HCT116 (cell line): ENCODE measurements at regions not wholly inside any gene's neighbourhood (a gene's known extent, or its start where the extent isn't known, plus 50 kb on each side); places are given as distances from the start of the nearest gene placed in this dataset.

Experiments used
- ATAC-seq: fragments of 200-7000 bp; cut with Tn5 transposase; 2 replicates; pipeline ENCODE4 v1.9.1; 2020; ENCODE audit warnings: mild to moderate bottlenecking, moderate library complexity
- BruUV-seq: library from RNA; stranded (reverse); fragments of 400-500 nt; replicated peaks from 2 replicates; lab custom pipeline; 2021; lab: Mats Ljungman, UMichigan
- CTCF ChIA-PET: fragments of 300-600 bp; sonication (Branson Sonifier 250); formaldehyde crosslinking; loops from one replicate; lab custom pipeline; 2021; ENCODE audit warnings: antibody characterized with exemption; lab: Charles Lee
- POLR2A ChIA-PET: fragments of 300-600, 350-600 bp; sonication (Branson Sonifier 250); formaldehyde crosslinking; loops from one replicate; lab custom pipeline; 2021; ENCODE audit warnings: antibody characterized with exemption; lab: Charles Lee
- RAD21 ChIA-PET, 2 experiments: fragments of 300-600 bp; sonication (Branson Sonifier 250); formaldehyde crosslinking; loops; one replicate each; lab custom pipeline; 2023; ENCODE audit warnings: low total read pairs in 2 of 2; ENCODE audit not compliant: uncharacterized antibody in 2 of 2, unreplicated experiment in 2 of 2, low non-redundant PET in 1 of 2; lab: Charles Lee
- DNase-seq: peaks from one replicate; pipeline ENCODE4 v3.0.0-alpha.2; 2010; ENCODE audit warnings: low read depth, low spot score
- H2AFZ ChIP-seq: fragments of 200-600 bp; shearing (Covaris generic), sonication (generic); 2 replicates; pipeline ENCODE4 v1.6.1; 2017; ENCODE audit warnings: low read depth, mixed run types, mixed read lengths, antibody characterized with exemption, low read length; ENCODE audit not compliant: poor library complexity, severe bottlenecking
- H3K27ac ChIP-seq: 2 replicates; pipeline ENCODE4 v1.5.1; 2012; ENCODE audit warnings: low read depth, low read length
- H3K27me3 ChIP-seq: fragments of 200-600 bp; sonication (generic); 2 replicates; pipeline ENCODE4 v1.6.1; 2016; ENCODE audit warnings: mixed run types, low read length, mixed read lengths; ENCODE audit not compliant: insufficient read depth
- H3K36me3 ChIP-seq, 2 experiments: fragments of 200-500 bp in 1 of 2; fragments of 200-600 bp in 1 of 2; sonication (Bioruptor generic) in 1 of 2; sonication (generic) in 1 of 2; 2 replicates each; pipeline versions ENCODE4 v1.5.1 to v1.6.1; 2014 to 2016; ENCODE audit warnings: low read length in 2 of 2, inconsistent platforms in 1 of 2, mixed read lengths in 1 of 2, mixed run types in 1 of 2; ENCODE audit not compliant: insufficient read depth in 2 of 2, control insufficient read depth in 1 of 2
- H3K4me1 ChIP-seq, 2 experiments: fragments of 200-600 bp in 1 of 2; sonication (generic) in 1 of 2; 2 replicates each; pipeline versions ENCODE4 v1.5.1 to v1.6.1; 2012 to 2017; ENCODE audit warnings: low read length in 2 of 2, inconsistent platforms in 1 of 2, mild to moderate bottlenecking in 1 of 2, mixed read lengths in 1 of 2, mixed run types in 1 of 2, moderate library complexity in 1 of 2; ENCODE audit not compliant: insufficient read depth in 2 of 2, control insufficient read depth in 1 of 2
- H3K4me2 ChIP-seq: fragments of 200-600 bp; sonication (generic); 2 replicates; pipeline ENCODE4 v1.6.1; 2017; ENCODE audit warnings: mixed run types, low read length, mixed read lengths
- H3K4me3 ChIP-seq, 2 experiments: fragments of 200-600 bp in 1 of 2; sonication (generic) in 1 of 2; replicated peaks in 1 of 2; 2 replicates each; pipeline ENCODE4 v1.5.1; 2011 to 2016; ENCODE audit warnings: low read length in 2 of 2, control low read depth in 1 of 2, low read depth in 1 of 2, mild to moderate bottlenecking in 1 of 2, mixed read lengths in 1 of 2, mixed run types in 1 of 2
- H3K79me2 ChIP-seq: fragments of 200-600 bp; sonication (generic); 2 replicates; pipeline ENCODE4 v1.6.1; 2017; ENCODE audit warnings: mild to moderate bottlenecking, mixed run types, low read length, moderate library complexity, mixed read lengths; ENCODE audit not compliant: insufficient read depth
- H3K9ac ChIP-seq: fragments of 200-600 bp; sonication (generic); 2 replicates; pipeline ENCODE4 v1.6.1; 2016; ENCODE audit warnings: low read length, mixed read lengths
- H3K9me2 ChIP-seq: fragments of 200-600 bp; sonication (generic), shearing (Covaris generic); 2 replicates; pipeline ENCODE4 v1.6.1; 2017; ENCODE audit warnings: mixed run types, mild to moderate bottlenecking, moderate library complexity; ENCODE audit not compliant: insufficient read depth
- H3K9me3 ChIP-seq, 2 experiments: fragments of 200-500 bp in 1 of 2; fragments of 200-600 bp in 1 of 2; sonication (Bioruptor generic) in 1 of 2; sonication (generic) in 1 of 2; 2 replicates each; pipeline ENCODE4 v1.6.1; 2014 to 2017; ENCODE audit warnings: low read length in 2 of 2, mixed read lengths in 2 of 2, inconsistent platforms in 1 of 2, low read depth in 1 of 2, mild to moderate bottlenecking in 1 of 2, mixed run types in 1 of 2, moderate library complexity in 1 of 2; ENCODE audit not compliant: control insufficient read depth in 1 of 2, insufficient read depth in 1 of 2
- H4K20me1 ChIP-seq: fragments of 200-600 bp; sonication (generic), shearing (Covaris generic); 2 replicates; pipeline ENCODE4 v1.6.1; 2017; ENCODE audit warnings: mixed run types, mild to moderate bottlenecking, moderate library complexity; ENCODE audit not compliant: insufficient read depth
- ATF3 ChIP-seq: IDR thresholded peaks from 2 replicates; pipeline ENCODE4 v1.6.1; 2012
- CBX3 ChIP-seq: IDR thresholded peaks from 2 replicates; pipeline ENCODE4 v1.6.1; 2012; ENCODE audit warnings: low read depth
- EGR1 ChIP-seq: IDR thresholded peaks from 2 replicates; pipeline ENCODE4 v1.6.1; 2012; ENCODE audit warnings: low read depth
- ELF1 ChIP-seq: IDR thresholded peaks from 2 replicates; pipeline ENCODE4 v1.6.1; 2012; ENCODE audit warnings: low read depth, borderline replicate concordance
- EZH2 ChIP-seq: fragments of 200-600 bp; sonication (generic); IDR thresholded peaks from 2 replicates; pipeline ENCODE4 v1.6.1; 2017; ENCODE audit warnings: antibody characterized with exemption, mixed run types
- MAX ChIP-seq: IDR thresholded peaks from 2 replicates; pipeline ENCODE4 v1.6.1; 2012
- RAD21 ChIP-seq: IDR thresholded peaks from 2 replicates; pipeline ENCODE4 v1.6.1; 2012; ENCODE audit warnings: low read depth, mild to moderate bottlenecking
- SP1 ChIP-seq: IDR thresholded peaks from 2 replicates; pipeline ENCODE4 v1.6.1; 2012; ENCODE audit warnings: low read depth
- SRF ChIP-seq: IDR thresholded peaks from 2 replicates; pipeline ENCODE4 v1.6.1; 2012; ENCODE audit warnings: low read depth
- YY1 ChIP-seq: IDR thresholded peaks from 2 replicates; pipeline ENCODE4 v1.6.1; 2011; ENCODE audit warnings: low read length, low read depth, moderate library complexity, mild to moderate bottlenecking; ENCODE audit not compliant: insufficient replicate concordance; ENCODE audit errors: extremely low read depth
- ZBTB33 ChIP-seq: IDR thresholded peaks from 2 replicates; pipeline ENCODE4 v1.6.1; 2011; ENCODE audit warnings: mild to moderate bottlenecking, low read length, moderate library complexity; ENCODE audit not compliant: insufficient replicate concordance; ENCODE audit errors: extremely low read depth
- intact Hi-C: fragments of 100-400 bp; cut with micrococcal nuclease; formaldehyde crosslinking; loops from 2 replicates; pipeline ENCODE4 v1.10.0; 2022

- Histone ChIP-seq H3K4me2 (no peak overlapping the region), H3K4me1 (no peaks in the 10 kb centered on the region), H3K4me3 (no peak overlapping the region), H3K9me3 (no peaks in the 10 kb centered on the region; a peak in 1 of 4 replicates), H3K9ac (no peak overlapping the region), H2AFZ (no peak overlapping the region), H3K27me3 (no peaks in the 10 kb centered on the region), H3K36me3 (no peaks in the 10 kb centered on the region), H3K9me2 (no peaks in the 10 kb centered on the region), H3K79me2 (no peaks in the 10 kb centered on the region), H4K20me1 (no peaks in the 10 kb centered on the region), H3K27ac (no peak overlapping the region)
- no TSS peak for BruUV-seq
- ChIA-PET POLR2A (no interaction called here), CTCF (interaction anchor here (1.0 to 1.7 kb wide), 3 partner anchors 282 to 371 kb away, joined by 3 to 19 read pairs (median 5); no protein-coding TSS in a partner anchor), RAD21 (no interaction called here)
- no peak for TF ChIP-seq YY1
- TF ChIP-seq ZBTB33 = no peak
- no peak for TF ChIP-seq ELF1
- TF ChIP-seq MAX = no peak
- no peak for TF ChIP-seq RAD21
- TF ChIP-seq EGR1 = no peak
- no peak for TF ChIP-seq EZH2
- no peak for TF ChIP-seq CBX3
- TF ChIP-seq ATF3 = no peak
- no peak for TF ChIP-seq SRF
- no peak for TF ChIP-seq SP1
- DNase-seq (no peak), ATAC-seq (no peak)
- intact Hi-C loops = loop anchor here (1.0 to 2.0 kb wide), 2 partner anchors 285 to 368 kb away; no protein-coding TSS in a partner anchor
Observed at GRCh38 chr2:41413813-41414485, 633.9 kb upstream of the PKDCC start.
